ENCODE measurements at regions not wholly inside any gene's neighbourhood (a gene's known extent, or its start where the extent isn't known, plus 50 kb on each side); places are given as distances from the start of the nearest gene placed in this dataset.

GRCh38 chr11:112835591-112836255 lies 125.5 kb upstream of the NCAM1 start:
- no peak for TF ChIP-seq RFX5 (IDR thresholded peaks at IDR 0.05; ENCODE audit: borderline replicate concordance, low read depth, low read length)
- TF ChIP-seq, protein P1, sequence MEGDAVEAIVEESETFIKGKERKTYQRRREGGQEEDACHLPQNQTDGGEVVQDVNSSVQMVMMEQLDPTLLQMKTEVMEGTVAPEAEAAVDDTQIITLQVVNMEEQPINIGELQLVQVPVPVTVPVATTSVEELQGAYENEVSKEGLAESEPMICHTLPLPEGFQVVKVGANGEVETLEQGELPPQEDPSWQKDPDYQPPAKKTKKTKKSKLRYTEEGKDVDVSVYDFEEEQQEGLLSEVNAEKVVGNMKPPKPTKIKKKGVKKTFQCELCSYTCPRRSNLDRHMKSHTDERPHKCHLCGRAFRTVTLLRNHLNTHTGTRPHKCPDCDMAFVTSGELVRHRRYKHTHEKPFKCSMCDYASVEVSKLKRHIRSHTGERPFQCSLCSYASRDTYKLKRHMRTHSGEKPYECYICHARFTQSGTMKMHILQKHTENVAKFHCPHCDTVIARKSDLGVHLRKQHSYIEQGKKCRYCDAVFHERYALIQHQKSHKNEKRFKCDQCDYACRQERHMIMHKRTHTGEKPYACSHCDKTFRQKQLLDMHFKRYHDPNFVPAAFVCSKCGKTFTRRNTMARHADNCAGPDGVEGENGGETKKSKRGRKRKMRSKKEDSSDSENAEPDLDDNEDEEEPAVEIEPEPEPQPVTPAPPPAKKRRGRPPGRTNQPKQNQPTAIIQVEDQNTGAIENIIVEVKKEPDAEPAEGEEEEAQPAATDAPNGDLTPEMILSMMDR (IDR thresholded peaks at IDR 0.05; ENCODE audit: control extremely low read depth in 1 of 3, insufficient read depth in 1 of 3, low read depth in 1 of 3, low read length in 3 of 3): no peak
- no peak for TF ChIP-seq POLR2AphosphoS5 (IDR thresholded peaks at IDR 0.05; ENCODE audit: low read depth, low read length)
- no peak for TF ChIP-seq CHD2 (IDR thresholded peaks at IDR 0.05; ENCODE audit: low read length)
- TF ChIP-seq ATF3 (IDR thresholded peaks at IDR 0.05; ENCODE audit: insufficient read depth, low read depth, low read length): no peak
- TF ChIP-seq YY1 (IDR thresholded peaks at IDR 0.05; ENCODE audit: low read depth, low read length): no peak
- TF ChIP-seq CEBPB (IDR thresholded peaks at IDR 0.05; ENCODE audit: low read depth, low read length): no peak
- TF ChIP-seq SUZ12 (IDR thresholded peaks at IDR 0.05; ENCODE audit: low read length): no peak

All from H1 (cell line).